Lung (tissue), 11 donors: ENCODE measurements at regions not wholly inside any gene's neighbourhood (a gene's known extent, or its start where the extent isn't known, plus 50 kb on each side); places are given as distances from the start of the nearest gene placed in this dataset.

ENCODE experiments used
- ATAC-seq: fragments of 200-7000 bp; cut with Tn5 transposase; one replicate; pipeline ENCODE4 v1.9.1; 2020; ENCODE audit warnings: moderate number of reproducible peaks; ENCODE audit not compliant: insufficient read depth, low FRiP score
- DNase-seq, 3 donors: peaks; one replicate each; pipeline ENCODE4 v3.0.0-alpha.2; 2013 to 2017
- H3K27ac ChIP-seq, 2 donors: one replicate each; pipeline ENCODE4 v1.5.1; 2013; ENCODE audit warnings: mild to moderate bottlenecking in 2 of 2, moderate library complexity in 2 of 2, control low read depth in 1 of 2, inconsistent platforms in 1 of 2, low read depth in 1 of 2, low read length in 1 of 2
- H3K27me3 ChIP-seq, 3 donors: one replicate each; pipeline ENCODE4 v1.5.1; 2013; ENCODE audit warnings: low read length in 2 of 3; ENCODE audit not compliant: control insufficient read depth in 3 of 3, insufficient read depth in 3 of 3
- H3K36me3 ChIP-seq, 4 donors: one replicate each; pipeline ENCODE4 v1.5.1; 2013; ENCODE audit warnings: low read length in 4 of 4, mild to moderate bottlenecking in 1 of 4, moderate library complexity in 1 of 4; ENCODE audit not compliant: control insufficient read depth in 4 of 4, insufficient read depth in 4 of 4
- H3K4me1 ChIP-seq, 5 donors: one replicate each; pipeline ENCODE4 v1.5.1; 2013; ENCODE audit warnings: low read length in 5 of 5, mild to moderate bottlenecking in 2 of 5, moderate library complexity in 1 of 5; ENCODE audit not compliant: control insufficient read depth in 5 of 5, insufficient read depth in 5 of 5
- H3K4me3 ChIP-seq: one replicate; pipeline ENCODE4 v1.5.1; 2013; ENCODE audit warnings: mild to moderate bottlenecking, control low read depth, moderate library complexity
- H3K9ac ChIP-seq, 2 donors: one replicate each; pipeline ENCODE4 v1.5.1; 2013; ENCODE audit warnings: low read length in 2 of 2, control low read depth in 1 of 2; ENCODE audit not compliant: insufficient read depth in 1 of 2
- H3K9me3 ChIP-seq, 4 donors: one replicate each; pipeline ENCODE4 v1.5.1; 2013; ENCODE audit warnings: low read length in 3 of 4, mild to moderate bottlenecking in 1 of 4, moderate library complexity in 1 of 4; ENCODE audit not compliant: control insufficient read depth in 4 of 4, insufficient read depth in 3 of 4
- WGBS, 2 donors: extraction: QIAGEN DNeasy Blood & Tissue Kit; methylation state at CpG; one replicate each; pipeline ENCODE4 v1.1.7; 2013; 5-methylcytosine and 5-hydroxymethylcytosine counted together
- TF ChIP-seq, protein P1 (sequence below): IDR thresholded peaks from 2 replicates; pipeline ENCODE4 v1.5.1; 2012; ENCODE audit warnings: mild to moderate bottlenecking; ENCODE audit errors: control extremely low read depth, extremely low read depth
- donor health status: control.
- donor health status: control.
- donor health status: Bipolar disorder and iron deficiency.
- donor health status: healthy.
- donor health status: DM: yes; HTN: yes; CAD: no.

DNA sequence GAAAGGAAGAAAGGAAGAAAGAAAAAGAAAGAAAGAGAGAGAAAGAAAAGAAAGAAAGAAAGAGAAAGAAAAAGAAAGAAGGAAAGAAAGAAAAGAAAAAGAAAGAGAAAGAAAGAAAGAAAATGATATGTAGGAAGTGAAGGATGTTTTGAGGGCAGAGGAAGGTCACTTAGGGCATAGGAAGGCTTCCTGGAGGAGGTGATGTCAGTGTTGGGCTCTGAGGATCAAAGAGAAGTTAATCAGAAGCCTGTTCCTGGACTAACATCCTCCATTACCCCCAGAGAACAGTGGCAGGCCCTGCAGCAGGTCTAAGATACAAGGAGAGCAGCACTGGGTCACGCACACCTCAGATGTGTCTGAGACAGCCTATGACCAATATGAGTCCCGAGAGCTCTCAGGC lies 54.7 kb upstream of the CALN1 start:
- DNase-seq (no peak), ATAC-seq (no peak)
- Histone ChIP-seq H3K4me3 (no peak overlapping the region), H3K9ac (no peak overlapping the region), H3K27me3 (peaks cover 0 to 3% (median 0%) of the 10 kb centered on the region in 3 donors), H3K4me1 (no peaks in the 10 kb centered on the region), H3K27ac (no peak overlapping the region), H3K9me3 (peaks cover 0 to 13% (median 1%) of the 10 kb centered on the region in 4 donors), H3K36me3 (no peaks in the 10 kb centered on the region)
- TF ChIP-seq, protein P1, sequence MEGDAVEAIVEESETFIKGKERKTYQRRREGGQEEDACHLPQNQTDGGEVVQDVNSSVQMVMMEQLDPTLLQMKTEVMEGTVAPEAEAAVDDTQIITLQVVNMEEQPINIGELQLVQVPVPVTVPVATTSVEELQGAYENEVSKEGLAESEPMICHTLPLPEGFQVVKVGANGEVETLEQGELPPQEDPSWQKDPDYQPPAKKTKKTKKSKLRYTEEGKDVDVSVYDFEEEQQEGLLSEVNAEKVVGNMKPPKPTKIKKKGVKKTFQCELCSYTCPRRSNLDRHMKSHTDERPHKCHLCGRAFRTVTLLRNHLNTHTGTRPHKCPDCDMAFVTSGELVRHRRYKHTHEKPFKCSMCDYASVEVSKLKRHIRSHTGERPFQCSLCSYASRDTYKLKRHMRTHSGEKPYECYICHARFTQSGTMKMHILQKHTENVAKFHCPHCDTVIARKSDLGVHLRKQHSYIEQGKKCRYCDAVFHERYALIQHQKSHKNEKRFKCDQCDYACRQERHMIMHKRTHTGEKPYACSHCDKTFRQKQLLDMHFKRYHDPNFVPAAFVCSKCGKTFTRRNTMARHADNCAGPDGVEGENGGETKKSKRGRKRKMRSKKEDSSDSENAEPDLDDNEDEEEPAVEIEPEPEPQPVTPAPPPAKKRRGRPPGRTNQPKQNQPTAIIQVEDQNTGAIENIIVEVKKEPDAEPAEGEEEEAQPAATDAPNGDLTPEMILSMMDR: no peak
- WGBS, 2 donors: 83 to 87% methylated on average over 2 of the region's 2 CpGs

DNA sequence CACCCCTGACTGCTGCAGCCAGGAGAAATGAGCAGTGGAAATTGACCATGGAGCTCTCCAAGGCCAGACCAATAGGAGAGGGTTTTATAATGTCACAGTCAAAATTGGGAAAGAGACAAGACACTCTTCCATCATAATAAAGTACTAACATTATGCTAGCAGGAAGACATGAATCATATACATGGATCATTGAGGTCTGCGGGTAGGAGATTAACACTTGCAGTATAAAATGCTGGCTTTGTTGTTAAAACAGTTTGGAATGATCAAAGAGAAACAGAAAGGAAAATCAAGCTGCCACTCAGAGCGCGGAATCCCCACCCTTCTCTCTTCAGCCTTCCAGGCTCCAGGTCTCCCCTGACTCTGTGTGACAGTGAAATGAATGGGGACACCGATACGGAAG lies 53.4 kb upstream of the CALN1 start:
- ATAC-seq: no peak
- WGBS, 2 donors: 74 to 85% methylated on average over 5 of the region's 5 CpGs

DNA sequence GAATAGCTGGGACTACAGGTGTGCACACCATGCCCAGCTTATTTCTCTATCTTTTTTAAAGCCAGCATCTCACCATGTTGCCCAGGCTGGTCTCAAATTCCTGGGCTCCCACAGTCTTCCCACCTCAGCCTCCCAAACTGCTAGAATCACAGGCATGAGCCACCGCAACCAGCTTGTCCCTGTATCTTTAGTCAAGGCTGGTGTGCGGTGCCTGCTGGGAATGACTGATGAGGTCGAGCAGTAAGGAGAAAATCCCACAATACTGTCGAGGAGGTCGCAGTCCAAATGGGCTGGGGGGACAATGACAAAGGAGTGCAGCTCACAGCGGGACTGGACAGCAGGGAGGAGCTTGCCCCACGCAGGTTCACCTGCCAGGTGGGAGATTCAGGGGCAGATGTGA lies 50.2 kb upstream of the CALN1 start:
- TF ChIP-seq, protein P1: no peak
- Histone ChIP-seq H3K4me1 (no peaks in the 10 kb centered on the region), H3K9ac (no peak overlapping the region), H3K4me3 (no peak overlapping the region), H3K27ac (no peak overlapping the region), H3K36me3 (no peaks in the 10 kb centered on the region), H3K9me3 (peaks cover 0 to 6% (median 0%) of the 10 kb centered on the region in 4 donors), H3K27me3 (peaks cover 0 to 3% (median 0%) of the 10 kb centered on the region in 3 donors)
- ATAC-seq: no peak
- 79 to 86% methylated on average over 7 of the region's 7 CpGs for WGBS, 2 donors
- DNase-seq: no peak

More for the DNA sequence above, 53.4 kb upstream of the CALN1 start:
- Histone ChIP-seq H3K9ac (no peak overlapping the region), H3K9me3 (peaks cover 0 to 7% (median 1%) of the 10 kb centered on the region in 4 donors), H3K27me3 (peaks cover 0 to 3% (median 0%) of the 10 kb centered on the region in 3 donors), H3K27ac (no peak overlapping the region), H3K4me1 (no peaks in the 10 kb centered on the region), H3K4me3 (no peak overlapping the region), H3K36me3 (no peaks in the 10 kb centered on the region)
- DNase-seq: no peak
- TF ChIP-seq, protein P1: no peak
